Activated CD4-positive, alpha-beta T cell treated with anti-CD3 and anti-CD28 coated beads, Interleukin-2, amount 50 U/mL, for 48 hours (primary cell): ENCODE measurements at regions not wholly inside any gene's neighbourhood (a gene's known extent, or its start where the extent isn't known, plus 50 kb on each side); places are given as distances from the start of the nearest gene placed in this dataset.
"Not testable (repeated sequence)": the region's sequence is repeated elsewhere in the genome, so short reads cannot be mapped to it uniquely, and the experiment has no call there.

Experiments used
- DNase-seq, 2 experiments: peaks; one replicate each; pipeline ENCODE4 v3.0.0-alpha.2; 2020

DNA sequence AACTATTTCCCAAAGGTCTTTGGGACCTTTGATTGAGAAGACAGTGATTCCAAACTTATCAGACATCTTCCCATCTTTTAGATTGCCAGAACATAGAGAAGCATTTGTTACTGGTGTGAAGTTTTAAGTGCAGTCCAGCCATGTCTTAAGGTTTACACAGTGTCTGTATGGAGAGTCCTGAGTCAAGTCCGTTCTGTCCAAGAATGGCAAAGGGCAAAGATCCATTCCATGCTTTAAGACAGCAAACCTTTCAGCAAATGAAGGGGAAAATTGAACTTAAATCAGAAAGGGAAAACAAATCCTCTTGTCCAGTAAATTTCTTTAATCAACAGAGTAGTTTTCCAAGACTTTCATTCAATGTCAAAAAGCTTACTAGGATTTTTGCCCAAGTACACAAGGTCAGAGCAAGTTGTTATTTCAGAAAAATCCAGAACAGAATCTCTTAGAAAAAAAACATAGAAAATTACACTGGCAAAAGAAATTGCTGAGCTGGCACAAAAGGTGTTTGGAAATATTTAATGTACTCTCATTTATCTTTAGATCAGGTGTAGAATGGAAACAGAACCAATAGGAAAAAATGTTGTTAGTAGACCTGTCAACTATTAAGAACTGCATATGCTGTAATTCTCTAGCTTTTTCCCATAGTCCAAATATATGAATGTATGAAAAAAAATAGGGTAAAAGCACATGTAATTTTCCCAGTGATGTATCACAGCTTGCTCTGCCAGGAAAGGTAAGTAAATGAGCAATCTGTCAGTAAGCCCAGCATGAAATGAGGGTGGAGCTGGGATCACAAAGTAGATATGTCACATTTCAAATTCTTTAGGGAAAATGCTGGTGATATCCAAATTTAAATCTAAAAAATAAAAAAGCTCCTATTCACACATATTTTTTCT is 1099.9 kb downstream of the TUSC7 start:
- no peak for DNase-seq

DNA sequence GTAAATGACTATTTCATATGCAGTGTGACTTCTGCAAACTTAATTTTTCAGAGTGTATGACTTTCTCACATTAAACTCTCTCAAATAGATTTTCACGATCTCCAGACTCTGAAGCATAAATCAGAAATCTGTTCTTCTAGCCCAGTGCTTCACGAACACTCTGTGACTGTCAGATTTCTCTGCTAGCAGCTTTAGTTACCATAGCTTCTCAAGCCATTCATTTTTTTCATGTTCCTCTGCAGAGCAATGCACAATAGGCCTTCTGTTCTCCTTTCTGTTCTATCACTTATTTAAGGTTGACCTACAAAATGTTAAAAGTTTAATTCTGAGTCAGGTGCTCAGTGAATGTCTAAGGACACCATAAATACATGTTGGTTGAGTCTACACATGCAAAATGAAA is 1102.2 kb downstream of the TUSC7 start:
- DNase-seq = no peak

- DNase-seq = no peak
Measured at GRCh38 chr3:117814975-117815374, 1105.4 kb downstream of the TUSC7 start.

DNA sequence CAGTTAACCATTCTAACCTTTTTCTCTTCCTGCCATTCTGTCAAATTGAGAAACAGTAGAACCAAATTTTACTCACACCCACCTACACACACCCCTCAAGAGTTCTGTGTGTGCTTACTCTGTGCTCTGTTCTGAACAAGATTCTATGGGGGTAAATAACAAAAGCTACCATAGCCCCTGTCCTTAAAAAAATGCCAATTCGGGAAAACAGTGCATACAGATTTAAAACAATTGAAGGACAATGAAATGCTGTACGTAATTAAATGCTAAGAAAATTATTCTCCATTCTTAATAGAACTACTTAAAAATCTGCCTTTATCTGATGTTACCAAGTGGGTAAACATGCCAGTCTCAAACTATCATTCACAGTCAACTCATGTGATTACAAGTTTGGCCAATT is 1107.5 kb downstream of the TUSC7 start:
- no peak for DNase-seq

DNA sequence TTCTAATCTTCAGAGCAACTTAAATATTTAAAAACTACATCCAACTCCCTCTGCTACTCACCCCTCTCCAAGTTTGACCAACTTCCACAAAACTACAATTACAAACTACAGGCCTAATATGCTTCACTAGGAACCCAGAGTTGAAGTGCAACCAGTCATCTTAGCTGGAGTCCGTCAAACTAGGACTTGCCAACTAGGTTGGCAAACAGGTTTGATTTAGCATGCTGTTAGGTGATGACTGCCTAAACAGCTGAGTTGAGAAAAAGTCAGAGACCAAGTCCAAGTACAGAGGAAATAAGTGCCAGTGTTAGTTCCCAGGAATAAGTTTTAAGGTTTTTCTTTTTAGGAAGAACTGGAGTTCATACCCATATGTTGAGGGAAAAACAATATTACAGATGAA is 1109.0 kb downstream of the TUSC7 start:
- no peak for DNase-seq

- no peak for DNase-seq
Measured at GRCh38 chr3:117820658-117821299, 1111.2 kb downstream of the TUSC7 start.

- DNase-seq = no peak
Measured at GRCh38 chr3:117822416-117822815, 1112.8 kb downstream of the TUSC7 start.

DNA sequence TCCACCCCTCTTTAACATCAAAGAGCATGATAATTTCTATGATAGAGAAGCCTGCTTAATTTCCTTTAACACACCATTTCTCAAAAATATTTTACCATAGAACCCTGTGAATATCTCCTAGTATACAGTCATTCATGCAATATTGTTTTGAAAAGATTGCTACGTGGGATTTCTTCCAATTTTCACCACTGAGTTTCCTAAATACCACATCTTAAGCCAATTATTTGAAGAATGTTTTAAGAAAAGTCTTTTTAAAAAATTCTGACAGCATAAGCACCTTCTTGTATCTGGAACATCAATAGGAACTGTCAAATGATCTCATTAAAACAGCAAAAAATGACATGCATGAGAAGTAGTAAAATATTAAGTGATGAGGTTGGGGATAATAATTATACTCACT is 1126.7 kb downstream of the TUSC7 start:
- no peak for DNase-seq

- DNase-seq = no peak
Measured at GRCh38 chr3:117837391-117837790, 1127.8 kb downstream of the TUSC7 start.

DNA sequence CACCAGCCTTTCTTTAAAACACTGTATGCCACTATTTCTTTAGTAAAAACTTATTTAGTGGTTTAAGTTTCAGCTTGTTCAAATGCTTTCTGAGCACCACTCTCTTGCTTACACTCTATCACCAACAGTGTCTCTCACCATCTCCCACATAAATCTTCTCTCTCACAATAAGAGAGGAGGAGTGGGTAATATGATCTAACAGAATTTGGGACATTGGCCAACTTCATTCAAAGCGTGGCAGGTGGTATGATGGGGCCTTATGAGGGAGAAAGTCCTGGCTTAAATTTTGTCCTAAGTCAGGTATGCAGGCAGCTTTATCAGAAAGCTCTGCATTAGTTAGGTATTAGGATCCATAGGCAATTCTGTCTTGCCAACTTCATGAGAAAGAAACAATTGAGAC is 1132.5 kb downstream of the TUSC7 start:
- DNase-seq = no peak

DNA sequence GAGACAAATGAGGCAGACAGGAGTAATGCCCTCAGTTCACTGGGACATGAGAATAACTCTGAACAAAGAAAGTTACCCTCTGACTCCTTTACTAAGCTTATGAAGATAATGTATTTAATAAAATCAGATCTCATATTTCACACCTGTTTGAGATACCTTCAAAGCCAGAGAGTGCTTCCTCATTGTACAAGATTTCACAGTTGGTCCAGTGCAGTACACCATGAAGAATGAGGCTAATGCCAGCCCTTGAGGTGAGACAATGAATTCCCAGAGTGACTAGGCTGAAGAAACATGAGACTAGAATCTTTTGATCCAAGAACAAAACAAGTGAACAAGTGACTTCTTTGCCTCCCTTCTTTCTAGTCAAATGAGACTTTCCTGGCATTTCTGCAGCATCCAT is 1133.8 kb downstream of the TUSC7 start:
- no peak for DNase-seq

- DNase-seq = no peak
Measured at GRCh38 chr3:117844676-117845075, 1135.1 kb downstream of the TUSC7 start.

GRCh38 chr3:117846238-117846637 is 1136.7 kb downstream of the TUSC7 start:
- no peak for DNase-seq

- no peak for DNase-seq
Measured at GRCh38 chr3:117848606-117849005, 1139.0 kb downstream of the TUSC7 start.

- DNase-seq = no peak
Measured at GRCh38 chr3:117853923-117854668, 1144.5 kb downstream of the TUSC7 start.

DNA sequence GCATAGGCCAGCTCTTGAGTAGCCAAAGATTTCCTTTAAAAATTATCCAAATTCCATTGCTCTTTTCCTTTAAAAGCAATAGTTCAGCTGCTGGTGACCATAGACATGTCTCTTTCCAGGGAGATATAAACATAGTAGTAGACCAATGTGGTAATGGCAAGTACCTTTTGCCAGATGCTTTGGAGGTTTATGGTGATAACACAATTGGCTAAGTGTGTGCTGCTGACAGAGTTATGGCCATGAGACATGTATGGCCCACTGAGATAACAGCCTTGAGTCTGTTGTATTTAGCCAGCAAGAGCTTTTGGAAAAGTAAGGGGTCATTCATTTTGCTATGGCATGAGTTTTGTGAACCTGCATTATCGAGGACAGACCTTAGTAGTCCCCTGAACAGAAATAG is 1146.8 kb downstream of the TUSC7 start:
- no peak for DNase-seq

- DNase-seq = no peak
Measured at GRCh38 chr3:117863146-117863545, 1153.6 kb downstream of the TUSC7 start.

DNA sequence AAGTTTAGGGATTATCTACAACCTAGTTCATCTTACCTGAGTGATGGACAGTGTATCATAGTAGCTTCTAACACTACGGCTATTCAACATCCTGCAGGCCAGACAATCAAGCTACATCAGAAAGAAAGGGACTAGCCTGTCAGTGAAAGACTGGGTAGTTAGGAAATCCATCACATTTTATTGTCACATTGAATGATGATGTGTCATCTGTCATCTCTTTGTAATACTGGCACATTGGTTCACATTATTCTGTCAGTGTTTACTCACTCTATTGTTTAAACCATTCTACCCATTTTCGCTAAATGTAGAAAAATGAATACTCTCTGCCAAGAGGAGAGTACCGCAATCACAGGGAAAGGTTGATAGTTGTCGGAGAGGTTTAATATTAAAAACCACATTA is 1155.8 kb downstream of the TUSC7 start:
- DNase-seq = no peak

DNA sequence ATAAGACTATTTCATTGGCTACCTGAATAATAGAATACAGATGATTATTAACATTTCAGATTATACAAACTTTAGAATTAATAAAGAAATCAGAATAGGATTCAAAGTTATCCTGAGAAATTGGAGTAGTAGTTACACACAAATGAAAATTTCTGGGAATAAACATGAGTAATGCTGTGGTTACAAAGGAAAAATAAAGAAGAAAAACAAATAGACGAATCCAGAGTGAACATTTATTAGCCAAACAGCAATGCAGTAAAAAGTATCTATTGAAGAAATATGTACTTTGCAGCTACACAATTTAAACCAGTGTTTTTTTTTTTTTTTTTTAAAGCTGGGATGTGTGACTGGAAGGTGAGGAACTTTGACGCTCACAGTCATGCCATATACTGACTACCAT is 1159.2 kb downstream of the TUSC7 start:
- DNase-seq = no peak

- no peak for DNase-seq
Measured at GRCh38 chr3:117871934-117872333, 1162.4 kb downstream of the TUSC7 start.

DNA sequence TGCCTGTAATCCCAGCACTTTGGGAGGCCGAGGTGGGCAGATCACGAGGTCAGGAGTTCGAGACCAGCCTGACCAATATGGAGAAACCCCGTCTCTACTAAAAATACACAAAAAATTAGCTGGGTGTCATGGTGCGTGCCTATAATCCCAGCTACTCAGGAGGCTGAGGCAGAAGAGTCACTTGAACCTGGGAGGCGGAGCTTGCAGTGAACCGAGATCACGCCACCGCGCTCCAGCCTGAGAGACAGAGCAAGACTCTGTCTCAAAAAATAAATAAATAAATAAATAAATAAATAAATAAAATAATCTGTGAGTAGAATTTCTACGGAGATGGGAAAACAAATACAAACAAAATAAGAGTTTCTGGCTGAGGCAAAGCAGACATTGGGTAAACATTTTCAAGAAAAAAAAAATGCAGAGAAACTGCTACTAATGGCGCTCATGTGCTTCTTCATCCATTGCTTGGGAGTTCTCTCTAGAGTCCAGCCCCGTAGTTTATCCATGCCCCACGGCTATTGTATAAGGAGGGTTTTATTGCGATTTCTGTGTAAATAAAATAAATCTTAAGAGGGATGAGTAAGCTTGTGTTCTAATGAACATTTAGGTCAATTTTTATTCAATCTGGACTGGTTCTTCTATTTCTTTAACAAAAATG is 1161.9 kb downstream of the IGSF11 start:
- not testable (repeated sequence) for DNase-seq

- DNase-seq = no peak
Measured at GRCh38 chr3:117873249-117873600, 1161.4 kb downstream of the IGSF11 start.

DNA sequence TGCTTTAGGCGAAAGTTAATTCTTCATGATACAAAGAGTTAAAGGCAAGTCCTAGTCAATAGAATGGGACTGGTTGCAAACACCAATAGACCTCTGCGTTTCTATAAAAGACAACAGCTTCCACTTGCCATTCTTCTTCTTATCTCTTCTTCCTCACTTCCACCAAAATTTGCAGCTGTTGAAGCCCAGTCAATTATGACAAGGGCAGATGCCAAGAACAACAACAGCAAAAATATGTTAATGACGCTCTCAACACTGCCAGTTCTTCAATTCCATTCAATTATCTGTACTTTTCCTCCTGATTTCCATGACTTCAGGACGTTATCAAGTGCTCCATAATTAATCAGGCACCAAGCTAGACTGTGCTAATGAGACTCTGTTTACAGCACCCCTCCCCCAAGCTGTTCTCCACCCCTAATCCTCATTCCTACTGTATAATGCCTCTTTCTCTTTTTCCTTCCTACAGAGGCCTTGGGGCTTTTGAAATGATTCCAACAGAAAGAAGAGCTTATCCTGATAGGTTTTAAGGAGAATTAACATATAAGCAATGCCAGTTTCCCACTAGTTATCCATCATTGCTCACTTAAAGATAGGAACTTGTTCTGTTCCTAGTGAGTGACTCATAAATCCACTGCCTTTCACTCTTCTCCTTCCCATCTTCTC is 1160.5 kb downstream of the IGSF11 start:
- no peak for DNase-seq
